Right lobe of liver (tissue), 4 donors: ENCODE measurements at regions not wholly inside any gene's neighbourhood (a gene's known extent, or its start where the extent isn't known, plus 50 kb on each side); places are given as distances from the start of the nearest gene placed in this dataset.

Source experiments
- CTCF ChIP-seq, 4 donors: fragments of 200-600 bp in 3 of 4; fragments of 450-650 bp in 1 of 4; IDR thresholded peaks; one replicate each; pipeline versions ENCODE4 v1.5.1 to v1.8.0; 2016 to 2022; ENCODE audit warnings: antibody characterized with exemption in 4 of 4, mild to moderate bottlenecking in 2 of 4
- POLR2A ChIP-seq: fragments of 450-650 bp; IDR thresholded peaks from one replicate; pipeline ENCODE4 v1.6.1; 2017; ENCODE audit warnings: antibody characterized with exemption, mild to moderate bottlenecking
- donor health status: DM: no; HTN: no; CAD: no.
- donor health status: DM: no; HTN: no; CAD: no.
- donor health status: DM: no; HTN: yes; CAD: no.

- TF ChIP-seq CTCF (IDR thresholded peaks at IDR 0.05) (no peak), POLR2A (no peak)
Measured at GRCh38 chr7:33841705-33842129, 63.6 kb upstream of the BMPER start.
